ENCODE measurements at regions not wholly inside any gene's neighbourhood (a gene's known extent, or its start where the extent isn't known, plus 50 kb on each side); places are given as distances from the start of the nearest gene placed in this dataset.

GRCh38 chr10:2623675-2624274 lies 443.6 kb upstream of the PFKP start:
- TF ChIP-seq CTCF (conservative IDR thresholded peaks at IDR 0.05; ENCODE audit: low read length), result no peak
- DNase-seq (ENCODE audit: low read depth), result no peak
- H3K4me3 ChIP-seq (ENCODE audit: low read length), result no peak overlapping the region

GRCh38 chr10:2620827-2621521 lies 446.4 kb upstream of the PFKP start:
- no peak for DNase-seq (ENCODE audit: low read depth)
- TF ChIP-seq CTCF (conservative IDR thresholded peaks at IDR 0.05; ENCODE audit: low read length), result no peak

GRCh38 chr10:2619916-2620315 lies 447.4 kb upstream of the PFKP start:
- no peak for TF ChIP-seq CTCF (conservative IDR thresholded peaks at IDR 0.05; ENCODE audit: low read length)
- no peak for DNase-seq (ENCODE audit: low read depth)
- no peak overlapping the region for H3K4me3 ChIP-seq (ENCODE audit: low read length)

More at GRCh38 chr10:2620827-2621521, 446.4 kb upstream of the PFKP start:
- H3K4me3 ChIP-seq (ENCODE audit: low read length), result no peak overlapping the region

GRCh38 chr10:2619472-2619871 lies 447.9 kb upstream of the PFKP start:
- TF ChIP-seq CTCF (conservative IDR thresholded peaks at IDR 0.05; ENCODE audit: low read length), result no peak
- DNase-seq (ENCODE audit: low read depth), result no peak
- no peak overlapping the region for H3K4me3 ChIP-seq (ENCODE audit: low read length)

- TF ChIP-seq CTCF (conservative IDR thresholded peaks at IDR 0.05; ENCODE audit: low read length), result no peak
- DNase-seq (ENCODE audit: low read depth), result no peak
Observed at GRCh38 chr10:2618690-2619089, 448.7 kb upstream of the PFKP start.

GRCh38 chr10:2616215-2616614 lies 451.1 kb upstream of the PFKP start:
- TF ChIP-seq CTCF (conservative IDR thresholded peaks at IDR 0.05; ENCODE audit: low read length), result no peak
- no peak overlapping the region for H3K4me3 ChIP-seq (ENCODE audit: low read length)
- no peak for DNase-seq (ENCODE audit: low read depth)

More at GRCh38 chr10:2618690-2619089, 448.7 kb upstream of the PFKP start:
- no peak overlapping the region for H3K4me3 ChIP-seq (ENCODE audit: low read length)

GRCh38 chr10:2611603-2612002 lies 455.7 kb upstream of the PFKP start:
- no peak for TF ChIP-seq CTCF (conservative IDR thresholded peaks at IDR 0.05; ENCODE audit: low read length)
- H3K4me3 ChIP-seq (ENCODE audit: low read length), result no peak overlapping the region
- DNase-seq (ENCODE audit: low read depth), result no peak

All from AG10803 (cell line).